ENCODE measurements at regions not wholly inside any gene's neighbourhood (a gene's known extent, or its start where the extent isn't known, plus 50 kb on each side); places are given as distances from the start of the nearest gene placed in this dataset.

- no peak for ATAC-seq
- no peak for TF ChIP-seq ZNF8 (CRISPR knock-in tag; IDR thresholded peaks at IDR 0.05)
- TF ChIP-seq PATZ1 (CRISPR knock-in tag; IDR thresholded peaks at IDR 0.05; ENCODE audit: borderline replicate concordance): no peak
- no peak for TF ChIP-seq CSRNP3 (CRISPR knock-in tag; IDR thresholded peaks at IDR 0.05)
- TF ChIP-seq CREB5 (CRISPR knock-in tag; IDR thresholded peaks at IDR 0.05; ENCODE audit: low read depth): no peak
- no peak for TF ChIP-seq ZNF565 (CRISPR knock-in tag; conservative IDR thresholded peaks at IDR 0.05; ENCODE audit: low read depth)
- no peak for TF ChIP-seq BACH2 (CRISPR knock-in tag; IDR thresholded peaks at IDR 0.05; ENCODE audit: borderline replicate concordance)
- no peak for TF ChIP-seq TCF4 (CRISPR knock-in tag; IDR thresholded peaks at IDR 0.05; ENCODE audit: borderline replicate concordance)
These were observed 162.2 kb downstream of the PIK3R1 start for GRCh38 chr5:68377733-68378132.

GRCh38 chr5:68378204-68378820 lies 162.8 kb downstream of the PIK3R1 start:
- ATAC-seq: no peak
- TF ChIP-seq CSRNP3 (CRISPR knock-in tag; IDR thresholded peaks at IDR 0.05) (no peak), TOX (CRISPR knock-in tag; IDR thresholded peaks at IDR 0.05; ENCODE audit: borderline replicate concordance) (no peak), GLIS3 (CRISPR knock-in tag; IDR thresholded peaks at IDR 0.05) (no peak), ZNF8 (CRISPR knock-in tag; IDR thresholded peaks at IDR 0.05) (no peak), PPARA (CRISPR knock-in tag; IDR thresholded peaks at IDR 0.05; ENCODE audit: borderline replicate concordance) (no peak), TSHZ2 (CRISPR knock-in tag; IDR thresholded peaks at IDR 0.05) (no peak), ZFP3 (CRISPR knock-in tag; IDR thresholded peaks at IDR 0.05) (no peak)

- TF ChIP-seq TSHZ2 (CRISPR knock-in tag; IDR thresholded peaks at IDR 0.05) (no peak), ARNTL (CRISPR knock-in tag; IDR thresholded peaks at IDR 0.05; ENCODE audit: borderline replicate concordance, low read depth) (no peak)
These were observed 163.9 kb downstream of the PIK3R1 start for GRCh38 chr5:68379275-68380036.

More at GRCh38 chr5:68379275-68380036, 163.9 kb downstream of the PIK3R1 start:
- no peak for ATAC-seq

All from SK-N-SH treated with all-trans-retinoic acid at 6 μM for 48 hours (cell line).